ENCODE measurements at regions not wholly inside any gene's neighbourhood (a gene's known extent, or its start where the extent isn't known, plus 50 kb on each side); places are given as distances from the start of the nearest gene placed in this dataset.

DNA sequence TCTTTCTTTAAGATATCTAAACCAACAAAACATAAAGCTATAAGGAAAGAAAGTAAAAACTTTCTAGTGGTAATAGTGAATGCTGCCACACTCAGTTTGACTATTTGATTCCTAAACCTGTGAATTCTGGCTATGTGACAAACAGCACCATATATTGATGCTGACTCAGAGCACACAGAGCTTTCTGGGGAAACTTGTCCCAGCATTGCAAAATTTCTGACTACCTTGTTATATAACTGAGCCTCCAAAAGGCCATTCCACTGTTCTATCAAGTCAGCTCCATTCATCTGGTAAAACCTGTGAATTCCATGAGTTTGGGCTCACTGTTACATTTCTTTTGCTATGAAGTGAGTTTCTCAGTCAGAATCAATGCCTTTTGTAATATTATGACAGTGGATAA lies 1229.7 kb downstream of the PCDH18 start:
- Histone ChIP-seq H4K20me1 (ENCODE audit: low read depth) (no peaks in the 10 kb centered on the region), H3K9ac (no peak overlapping the region), H3K79me2 (ENCODE audit: low read depth) (no peaks in the 10 kb centered on the region), H3K27ac (no peak overlapping the region), H3K4me1 (no peaks in the 10 kb centered on the region), H3K4me3 (no peak overlapping the region), H3K9me3 (ENCODE audit: low read depth) (no peaks in the 10 kb centered on the region), H3F3A (ENCODE audit: low read depth) (no peaks in the 10 kb centered on the region), H2AFZ (replicated peaks) (no peak overlapping the region), H3K36me3 (no peaks in the 10 kb centered on the region), H3K27me3 (no peaks in the 10 kb centered on the region), H3K4me2 (no peak overlapping the region)
- TF ChIP-seq EZH2 (IDR thresholded peaks at IDR 0.05), result no peak
- H3K9me3 Mint-ChIP-seq, result no peaks in the 10 kb centered on the region
- H3K4me3 Mint-ChIP-seq, result no peak overlapping the region
- DNase-seq (ENCODE audit: low spot score), result no peak
- H3K27ac Mint-ChIP-seq, result no peak overlapping the region
- no peaks in the 10 kb centered on the region for H3K4me1 Mint-ChIP-seq
- peaks cover 2% of the 10 kb centered on the region for H3K27me3 Mint-ChIP-seq (ENCODE audit: insufficient read depth, low read depth)
- no peaks in the 10 kb centered on the region for H3K36me3 Mint-ChIP-seq

DNA sequence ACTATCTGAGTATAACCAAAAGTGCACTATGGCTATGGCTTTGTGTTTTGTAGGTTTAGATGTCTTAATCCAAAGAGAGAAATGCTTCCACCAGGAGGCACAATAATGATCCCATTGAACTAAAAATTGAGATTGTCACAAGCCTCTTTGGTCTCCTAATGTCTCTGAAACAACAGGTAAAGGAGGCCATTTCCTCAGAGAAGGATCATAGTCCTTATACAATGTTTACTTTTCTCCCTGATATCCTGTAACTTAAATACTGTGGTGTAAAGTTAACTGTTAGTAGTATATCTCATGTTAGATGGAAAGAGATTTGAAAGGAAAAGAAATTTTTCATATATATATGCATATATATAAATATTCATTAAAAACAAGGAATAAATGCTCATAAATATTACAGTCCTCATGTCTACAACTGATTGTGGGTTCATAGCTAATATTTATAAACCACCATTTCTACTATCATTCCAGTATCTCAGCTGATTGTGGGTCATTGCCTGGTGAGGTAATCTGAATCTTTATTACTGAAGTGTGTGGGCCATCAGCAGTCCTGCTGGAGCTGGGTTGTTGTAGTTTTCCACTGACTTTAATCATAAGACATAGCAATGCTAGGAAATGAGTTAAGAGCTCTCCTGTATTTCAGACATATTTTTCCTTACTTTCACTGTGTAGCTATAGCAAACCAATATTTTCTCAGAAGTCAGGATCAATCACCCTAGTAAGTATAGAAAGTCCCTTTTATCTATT lies 1230.4 kb downstream of the PCDH18 start:
- no peaks in the 10 kb centered on the region for H3K9me3 ChIP-seq (ENCODE audit: low read depth)
- H3F3A ChIP-seq (ENCODE audit: low read depth), result no peaks in the 10 kb centered on the region
- no peaks in the 10 kb centered on the region for H3K79me2 ChIP-seq (ENCODE audit: low read depth)
- no peak overlapping the region for H2AFZ ChIP-seq (replicated peaks)
- H4K20me1 ChIP-seq (ENCODE audit: low read depth), result no peaks in the 10 kb centered on the region
- no peak overlapping the region for H3K27ac ChIP-seq
- H3K27me3 ChIP-seq, result no peaks in the 10 kb centered on the region
- no peaks in the 10 kb centered on the region for H3K36me3 ChIP-seq
- TF ChIP-seq EZH2 (IDR thresholded peaks at IDR 0.05), result no peak
- TF ChIP-seq, protein P1, sequence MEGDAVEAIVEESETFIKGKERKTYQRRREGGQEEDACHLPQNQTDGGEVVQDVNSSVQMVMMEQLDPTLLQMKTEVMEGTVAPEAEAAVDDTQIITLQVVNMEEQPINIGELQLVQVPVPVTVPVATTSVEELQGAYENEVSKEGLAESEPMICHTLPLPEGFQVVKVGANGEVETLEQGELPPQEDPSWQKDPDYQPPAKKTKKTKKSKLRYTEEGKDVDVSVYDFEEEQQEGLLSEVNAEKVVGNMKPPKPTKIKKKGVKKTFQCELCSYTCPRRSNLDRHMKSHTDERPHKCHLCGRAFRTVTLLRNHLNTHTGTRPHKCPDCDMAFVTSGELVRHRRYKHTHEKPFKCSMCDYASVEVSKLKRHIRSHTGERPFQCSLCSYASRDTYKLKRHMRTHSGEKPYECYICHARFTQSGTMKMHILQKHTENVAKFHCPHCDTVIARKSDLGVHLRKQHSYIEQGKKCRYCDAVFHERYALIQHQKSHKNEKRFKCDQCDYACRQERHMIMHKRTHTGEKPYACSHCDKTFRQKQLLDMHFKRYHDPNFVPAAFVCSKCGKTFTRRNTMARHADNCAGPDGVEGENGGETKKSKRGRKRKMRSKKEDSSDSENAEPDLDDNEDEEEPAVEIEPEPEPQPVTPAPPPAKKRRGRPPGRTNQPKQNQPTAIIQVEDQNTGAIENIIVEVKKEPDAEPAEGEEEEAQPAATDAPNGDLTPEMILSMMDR (IDR thresholded peaks at IDR 0.05), result no peak
- Mint-ChIP-seq H3K27me3 (ENCODE audit: insufficient read depth, low read depth) (peaks cover 2% of the 10 kb centered on the region), H3K27ac (no peak overlapping the region), H3K36me3 (no peaks in the 10 kb centered on the region), H3K4me1 (no peaks in the 10 kb centered on the region), H3K9me3 (no peaks in the 10 kb centered on the region), H3K4me3 (no peak overlapping the region)
- no peak overlapping the region for H3K4me2 ChIP-seq
- no peak overlapping the region for H3K4me3 ChIP-seq
- no peak overlapping the region for H3K9ac ChIP-seq
- no peaks in the 10 kb centered on the region for H3K4me1 ChIP-seq
- no peak for DNase-seq (ENCODE audit: low spot score)

DNA sequence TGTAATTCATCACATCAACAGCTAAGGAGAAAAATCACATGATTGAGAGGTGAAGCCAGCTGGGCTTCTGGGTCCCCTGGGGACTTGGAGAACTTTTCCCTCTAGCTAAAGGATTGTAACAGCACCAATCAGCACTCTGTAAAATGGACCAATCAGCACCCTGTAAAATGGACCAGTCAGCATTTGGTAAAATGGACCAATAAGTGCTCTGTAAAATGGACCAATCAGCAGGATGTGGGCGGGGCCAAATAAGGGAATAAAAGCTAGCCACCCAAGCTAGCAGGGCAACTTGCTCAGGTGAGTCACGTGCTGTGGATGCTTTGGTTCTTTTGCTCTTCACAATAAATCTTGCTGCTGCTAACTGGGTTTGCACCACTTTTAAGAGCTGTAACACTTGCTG lies 1248.3 kb downstream of the PCDH18 start:
- no peak overlapping the region for H3K27ac Mint-ChIP-seq
- no peak for DNase-seq (ENCODE audit: low spot score)
- Histone ChIP-seq H3K27me3 (no peaks in the 10 kb centered on the region), H3F3A (ENCODE audit: low read depth) (no peaks in the 10 kb centered on the region), H3K79me2 (ENCODE audit: low read depth) (no peaks in the 10 kb centered on the region), H4K20me1 (ENCODE audit: low read depth) (no peaks in the 10 kb centered on the region), H3K9me3 (ENCODE audit: low read depth) (no peaks in the 10 kb centered on the region), H3K27ac (no peak overlapping the region), H3K4me1 (no peaks in the 10 kb centered on the region), H3K4me2 (no peak overlapping the region), H2AFZ (replicated peaks) (no peak overlapping the region), H3K36me3 (no peaks in the 10 kb centered on the region), H3K4me3 (no peak overlapping the region), H3K9ac (no peak overlapping the region)
- H3K4me1 Mint-ChIP-seq, result no peaks in the 10 kb centered on the region
- no peaks in the 10 kb centered on the region for H3K9me3 Mint-ChIP-seq
- H3K4me3 Mint-ChIP-seq, result no peak overlapping the region
- no peaks in the 10 kb centered on the region for H3K36me3 Mint-ChIP-seq
- TF ChIP-seq, protein P1 (IDR thresholded peaks at IDR 0.05), result no peak
- TF ChIP-seq EZH2phosphoT487 (IDR thresholded peaks at IDR 0.05) (no peak), EZH2 (IDR thresholded peaks at IDR 0.05) (no peak)
- H3K27me3 Mint-ChIP-seq (ENCODE audit: insufficient read depth, low read depth), result no peaks in the 10 kb centered on the region

DNA sequence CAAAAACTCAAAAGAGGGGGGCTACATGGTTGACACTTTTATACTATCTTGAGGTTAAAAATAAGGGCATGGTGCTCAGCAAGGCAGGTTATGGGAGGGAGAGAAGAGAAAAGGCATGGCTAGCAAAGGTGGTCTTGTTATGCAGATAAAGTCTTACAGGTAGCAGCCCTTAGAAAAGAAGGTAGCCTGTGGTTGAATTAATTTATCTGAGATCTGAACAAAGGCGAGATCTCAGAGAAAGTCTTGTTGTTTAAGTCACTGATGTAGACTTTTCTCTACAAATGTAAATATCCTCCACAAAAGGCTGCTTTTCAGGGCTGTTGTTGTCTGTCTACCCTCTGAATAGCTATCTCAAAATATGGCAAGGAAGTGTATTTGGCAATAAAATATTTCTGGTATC lies 1250.4 kb downstream of the PCDH18 start:
- Histone ChIP-seq H3K27me3 (no peaks in the 10 kb centered on the region), H3K9ac (no peak overlapping the region), H3K9me3 (ENCODE audit: low read depth) (no peaks in the 10 kb centered on the region), H2AFZ (replicated peaks) (peak overlapping the region; percentile 27), H3K4me1 (no peaks in the 10 kb centered on the region), H4K20me1 (ENCODE audit: low read depth) (no peaks in the 10 kb centered on the region), H3K4me2 (no peak overlapping the region), H3K36me3 (no peaks in the 10 kb centered on the region), H3K79me2 (ENCODE audit: low read depth) (no peaks in the 10 kb centered on the region), H3F3A (ENCODE audit: low read depth) (no peaks in the 10 kb centered on the region), H3K4me3 (no peak overlapping the region), H3K27ac (no peak overlapping the region)
- H3K27me3 Mint-ChIP-seq (ENCODE audit: insufficient read depth, low read depth), result no peaks in the 10 kb centered on the region
- no peaks in the 10 kb centered on the region for H3K4me1 Mint-ChIP-seq
- H3K36me3 Mint-ChIP-seq, result no peaks in the 10 kb centered on the region
- H3K27ac Mint-ChIP-seq, result no peak overlapping the region
- DNase-seq (ENCODE audit: low spot score), result no peak
- TF ChIP-seq, protein P1 (IDR thresholded peaks at IDR 0.05), result no peak
- TF ChIP-seq EZH2phosphoT487 (IDR thresholded peaks at IDR 0.05), result no peak
- TF ChIP-seq EZH2 (IDR thresholded peaks at IDR 0.05), result no peak
- H3K9me3 Mint-ChIP-seq, result no peaks in the 10 kb centered on the region
- H3K4me3 Mint-ChIP-seq, result no peak overlapping the region
